SKM-1 treated with dmso at 0.1 percent for 144 hours (cell line): ENCODE measurements at regions not wholly inside any gene's neighbourhood (a gene's known extent, or its start where the extent isn't known, plus 50 kb on each side); places are given as distances from the start of the nearest gene placed in this dataset.

Experiments
- DNase-seq: peaks from one replicate; lab custom pipeline; 2025; ENCODE audit not compliant: unreplicated experiment; lab: John Stamatoyannopoulos, UW

- DNase-seq = no peak
Measured at GRCh38 chr6:21807299-21808044, 213.9 kb downstream of the SOX4 start.

- no peak for DNase-seq
Measured at GRCh38 chr6:21808045-21808470, 214.5 kb downstream of the SOX4 start.

GRCh38 chr6:21808551-21809242 lies 215.1 kb downstream of the SOX4 start:
- no peak for DNase-seq

GRCh38 chr6:21811484-21811883 lies 217.9 kb downstream of the SOX4 start:
- no peak for DNase-seq

- DNase-seq = no peak
Measured at GRCh38 chr6:21816231-21816630, 222.7 kb downstream of the SOX4 start.

GRCh38 chr6:21820442-21820841 lies 226.9 kb downstream of the SOX4 start:
- no peak for DNase-seq

GRCh38 chr6:21823371-21823770 lies 229.8 kb downstream of the SOX4 start:
- no peak for DNase-seq

- DNase-seq = no peak
Measured at GRCh38 chr6:21824431-21825177, 231.1 kb downstream of the SOX4 start.

- no peak for DNase-seq
Measured at GRCh38 chr6:21826023-21826422, 232.5 kb downstream of the SOX4 start.

- DNase-seq = no peak
Measured at GRCh38 chr6:21826904-21827303, 233.4 kb downstream of the SOX4 start.

- DNase-seq = no peak
Measured at GRCh38 chr6:21827425-21828202, 234.1 kb downstream of the SOX4 start.

GRCh38 chr6:21828704-21829103 lies 235.2 kb downstream of the SOX4 start:
- no peak for DNase-seq

GRCh38 chr6:21829126-21829525 lies 235.6 kb downstream of the SOX4 start:
- no peak for DNase-seq

- DNase-seq = no peak
Measured at GRCh38 chr6:21831521-21832291, 238.2 kb downstream of the SOX4 start.

GRCh38 chr6:21836277-21836676 lies 242.7 kb downstream of the SOX4 start:
- no peak for DNase-seq

GRCh38 chr6:21836772-21837425 lies 243.3 kb downstream of the SOX4 start:
- no peak for DNase-seq

GRCh38 chr6:21840428-21840827 lies 246.9 kb downstream of the SOX4 start:
- no peak for DNase-seq

- DNase-seq = no peak
Measured at GRCh38 chr6:21842875-21843645, 249.5 kb downstream of the SOX4 start.
